HUDEP-2 (cell line): ENCODE measurements at regions not wholly inside any gene's neighbourhood (a gene's known extent, or its start where the extent isn't known, plus 50 kb on each side); places are given as distances from the start of the nearest gene placed in this dataset.
"Not testable (repeated sequence)": the region's sequence is repeated elsewhere in the genome, so short reads cannot be mapped to it uniquely, and the experiment has no call there.

Experiments used
- DNase-seq, 76 experiments: peaks; one replicate each; lab custom pipeline; 2025; ENCODE audit not compliant: unreplicated experiment in 76 of 76; lab: John Stamatoyannopoulos, UW

- DNase-seq = no peak
These were observed 219.7 kb downstream of the TMEM121 start for GRCh38 chr14:105746124-105746514.

DNA sequence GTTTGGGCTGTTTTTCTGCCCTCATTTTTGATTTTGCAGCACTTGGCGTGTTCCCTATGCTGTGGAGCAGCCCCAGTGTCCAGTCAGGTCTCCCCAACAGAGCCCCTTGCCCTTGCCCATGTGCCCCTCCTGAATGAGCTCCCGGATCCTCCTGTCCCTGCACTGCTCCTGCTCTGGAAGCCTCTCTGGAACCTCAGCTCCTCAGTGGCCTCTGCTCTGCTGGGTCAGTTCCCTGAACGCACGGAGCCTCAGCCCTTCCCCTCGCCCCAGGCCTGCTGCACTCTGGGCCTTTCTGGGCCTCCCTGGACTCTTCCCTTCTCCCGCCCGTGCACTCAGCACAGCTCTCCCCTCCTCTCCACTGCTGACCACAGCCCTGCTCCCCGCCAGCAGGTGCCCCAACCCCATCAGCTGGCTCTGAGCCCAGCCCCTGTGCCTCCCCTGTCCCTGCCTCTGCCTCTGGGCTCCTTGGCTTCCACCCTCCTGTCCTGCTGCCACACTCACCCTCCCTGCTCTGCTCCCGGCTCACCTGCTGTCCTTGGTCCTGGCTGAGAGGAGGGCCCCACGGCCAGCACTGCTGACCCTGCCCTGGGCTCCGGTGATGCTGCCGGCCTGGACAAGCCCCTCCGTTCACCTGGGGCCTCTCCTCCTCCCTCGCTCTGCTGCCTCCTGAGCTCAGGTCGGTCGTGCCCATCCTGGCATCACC is 220.6 kb downstream of the TMEM121 start:
- not testable (repeated sequence) for DNase-seq

DNA sequence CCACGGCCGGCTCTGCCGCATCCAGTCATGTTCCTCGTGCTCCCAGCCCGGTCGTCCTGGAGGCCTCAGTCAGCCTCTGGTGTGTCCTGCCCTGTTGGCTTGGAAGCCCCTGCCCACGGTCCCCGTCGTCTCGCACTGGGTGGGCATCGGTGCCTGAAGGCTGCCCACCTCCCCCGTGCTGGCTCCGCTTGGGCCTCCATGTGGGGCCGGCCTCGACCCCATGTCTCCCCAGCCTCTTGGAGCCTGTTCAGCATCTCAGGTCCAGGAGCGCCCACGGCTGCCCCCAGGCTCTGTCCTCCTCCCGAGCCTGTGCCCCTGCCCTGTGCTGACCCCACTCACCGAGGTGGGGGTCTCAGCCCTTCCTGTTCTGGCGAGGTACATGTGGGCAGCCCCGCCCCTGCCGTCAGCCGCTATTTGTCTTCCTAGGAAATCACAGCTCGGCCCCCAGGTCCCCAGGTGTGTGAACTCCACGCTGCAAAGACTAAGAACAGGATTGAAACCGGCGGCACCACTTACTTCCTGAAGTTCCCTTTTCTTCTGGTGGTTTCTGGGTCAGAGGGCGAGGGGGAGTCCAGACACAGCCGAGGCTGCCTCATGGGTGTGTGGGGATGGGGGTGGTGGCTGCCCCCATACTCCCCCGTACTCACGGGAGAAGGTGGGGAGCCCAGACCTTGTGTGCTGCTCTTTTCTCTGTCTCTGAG is 221.3 kb downstream of the TMEM121 start:
- not testable (repeated sequence) for DNase-seq

GRCh38 chr14:105748204-105748578 is 221.8 kb downstream of the TMEM121 start:
- peak in 1 of 76 experiments; percentile 1 for DNase-seq

DNA sequence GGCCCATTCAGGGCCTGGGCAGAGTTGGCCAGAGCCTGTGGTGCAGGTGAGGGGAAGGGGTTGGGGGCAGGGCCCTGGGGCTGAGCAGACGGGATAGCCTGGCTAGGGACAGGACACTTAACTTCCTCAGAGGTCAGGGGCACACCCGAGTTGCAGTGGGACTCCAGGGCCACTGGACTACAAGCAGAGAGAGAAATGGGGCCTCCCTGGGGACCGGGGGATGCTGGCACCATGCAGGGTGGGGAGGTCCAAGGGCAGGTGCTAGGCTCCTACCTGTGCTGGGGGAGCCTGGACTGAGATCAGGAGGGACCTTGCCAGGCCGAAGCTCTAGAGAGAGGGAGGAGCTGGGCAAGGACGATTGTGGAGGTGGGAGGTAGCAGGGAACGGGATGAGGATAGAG is 222.3 kb downstream of the TMEM121 start:
- not testable (repeated sequence) for DNase-seq

- not testable (repeated sequence) for DNase-seq
These were observed 223.6 kb downstream of the TMEM121 start for GRCh38 chr14:105749870-105750541.

DNA sequence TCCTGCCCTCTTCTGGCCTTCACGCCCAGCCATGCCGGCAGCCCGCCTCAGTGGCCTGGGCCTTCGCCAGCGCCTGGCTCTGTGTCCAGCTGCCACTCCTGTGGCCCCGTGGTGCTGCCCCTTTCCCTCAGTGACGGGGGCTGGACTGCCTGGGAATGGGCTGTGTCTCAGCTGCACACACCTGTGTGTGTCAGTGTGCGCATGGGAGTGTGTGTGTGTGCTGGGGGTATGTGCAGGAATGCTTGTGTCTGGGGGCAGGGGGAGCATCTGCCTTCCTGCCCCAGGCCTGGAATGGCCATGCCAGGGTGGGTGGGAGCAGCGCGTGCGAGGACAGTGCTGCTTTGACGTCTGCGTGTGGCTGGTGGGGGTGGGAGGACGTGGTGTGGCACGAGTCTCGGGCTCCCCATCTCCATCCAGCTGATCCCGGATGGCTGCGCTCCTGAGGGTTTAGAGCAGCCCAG is 224.9 kb downstream of the TMEM121 start:
- not testable (repeated sequence) for DNase-seq

DNA sequence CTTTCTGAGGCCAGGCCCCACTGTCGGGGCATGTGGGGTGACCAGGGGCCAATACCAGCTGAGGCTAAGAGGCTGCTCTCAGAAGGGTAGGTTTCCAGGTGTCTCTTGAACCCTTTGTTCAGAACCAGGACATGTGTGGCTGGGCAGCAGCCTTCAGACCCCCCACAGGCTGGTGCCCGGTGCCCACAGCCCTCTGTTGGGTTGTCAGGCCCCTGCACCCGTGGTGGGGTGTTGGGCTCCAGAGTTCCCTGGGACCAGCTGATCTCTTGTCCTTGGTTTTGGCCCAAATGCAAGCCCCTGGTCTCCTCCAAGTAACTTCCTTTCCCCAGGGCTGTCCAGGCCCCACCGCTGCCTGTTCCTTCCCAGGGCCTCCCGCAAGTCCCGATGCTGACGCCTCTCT is 226.0 kb downstream of the TMEM121 start:
- DNase-seq = not testable (repeated sequence)

DNA sequence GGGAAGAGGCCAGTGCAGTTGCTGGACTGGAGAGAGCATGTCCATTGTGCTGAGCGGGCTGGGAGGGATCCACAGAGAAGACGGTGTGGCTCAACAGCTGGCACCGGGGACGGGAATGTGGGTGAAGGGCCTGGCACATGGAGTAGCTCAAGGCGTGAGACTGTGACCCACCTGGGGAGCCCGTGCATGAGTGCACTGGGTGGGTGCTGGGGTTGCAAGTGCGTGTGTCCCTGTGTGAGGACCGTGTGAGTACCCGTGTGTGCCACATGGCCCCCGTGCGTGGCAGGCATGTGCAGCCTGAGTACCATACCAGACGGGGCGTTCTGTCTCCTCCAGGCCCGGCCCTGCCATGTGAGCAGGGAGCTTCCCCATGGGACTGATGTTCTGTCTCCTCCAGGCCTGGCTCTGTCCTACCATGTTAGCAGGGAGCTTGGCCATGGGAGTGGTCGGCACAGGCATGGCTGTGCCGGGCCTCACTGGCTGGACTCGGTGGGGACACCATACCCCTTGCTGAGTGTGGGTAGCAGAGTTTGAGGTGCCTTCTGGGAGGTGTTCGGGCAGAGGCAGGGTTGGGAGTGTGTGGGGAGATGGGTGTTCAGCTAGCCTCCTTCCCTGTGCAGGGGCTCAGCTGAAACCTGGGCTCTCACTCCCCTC is 234.4 kb downstream of the TMEM121 start:
- no peak for DNase-seq

DNA sequence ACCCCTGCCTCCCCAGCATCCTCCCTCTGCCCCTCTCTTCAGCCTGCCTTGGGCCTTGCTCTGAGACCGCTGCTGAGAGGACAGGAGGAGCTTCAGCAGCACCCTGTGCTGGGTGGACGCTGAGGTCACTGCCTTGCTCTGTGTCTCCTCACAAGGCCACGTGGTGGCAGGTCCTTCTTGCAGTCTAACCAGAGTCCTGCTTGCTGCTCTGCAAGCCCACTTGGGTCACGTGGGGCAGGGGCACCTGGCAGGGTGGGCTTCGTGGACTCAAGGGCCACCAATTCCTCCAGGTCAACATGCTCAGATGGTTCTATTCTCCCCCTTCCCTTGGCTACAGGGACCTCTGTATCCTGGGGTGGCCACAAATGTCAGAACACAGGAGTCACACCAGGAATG is 235.0 kb downstream of the TMEM121 start:
- not testable (repeated sequence) for DNase-seq

- DNase-seq = peak in 1 of 76 experiments; percentile 3
These were observed 235.5 kb downstream of the TMEM121 start for GRCh38 chr14:105761842-105762241.

- DNase-seq = not testable (repeated sequence)
These were observed 235.9 kb downstream of the TMEM121 start for GRCh38 chr14:105762262-105762661.

DNA sequence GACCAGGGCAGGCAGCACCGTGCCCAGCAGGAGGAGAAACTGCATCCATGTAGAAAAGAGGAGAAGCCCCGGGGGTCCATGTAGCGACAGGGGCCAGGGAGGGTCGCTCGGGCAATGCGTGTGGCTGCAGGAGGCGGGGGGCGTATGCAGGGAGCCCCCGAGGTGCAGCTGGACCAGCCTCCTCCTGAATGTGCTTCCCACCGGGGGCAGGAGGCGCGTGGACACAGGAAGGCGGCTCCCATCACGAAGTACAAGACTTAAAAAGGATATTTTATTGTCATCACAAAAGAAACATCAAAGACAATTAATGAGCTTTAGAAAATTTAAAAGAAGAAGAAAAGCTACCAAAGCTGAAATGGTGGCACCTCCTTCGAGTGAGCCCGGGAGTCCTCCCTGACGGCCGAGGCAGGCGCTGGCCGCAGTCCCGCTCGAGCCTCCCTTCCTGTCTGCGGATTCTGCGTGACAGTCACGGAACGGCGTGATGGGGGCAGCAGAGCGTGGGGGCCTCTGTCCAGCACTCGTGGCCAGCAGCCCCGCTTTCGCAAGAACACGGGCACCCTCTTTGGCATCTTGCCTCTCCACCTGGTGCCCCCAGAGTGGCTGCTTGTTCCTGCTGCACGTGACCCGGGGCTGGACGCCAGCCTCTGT is 238.0 kb downstream of the TMEM121 start:
- not testable (repeated sequence) for DNase-seq

DNA sequence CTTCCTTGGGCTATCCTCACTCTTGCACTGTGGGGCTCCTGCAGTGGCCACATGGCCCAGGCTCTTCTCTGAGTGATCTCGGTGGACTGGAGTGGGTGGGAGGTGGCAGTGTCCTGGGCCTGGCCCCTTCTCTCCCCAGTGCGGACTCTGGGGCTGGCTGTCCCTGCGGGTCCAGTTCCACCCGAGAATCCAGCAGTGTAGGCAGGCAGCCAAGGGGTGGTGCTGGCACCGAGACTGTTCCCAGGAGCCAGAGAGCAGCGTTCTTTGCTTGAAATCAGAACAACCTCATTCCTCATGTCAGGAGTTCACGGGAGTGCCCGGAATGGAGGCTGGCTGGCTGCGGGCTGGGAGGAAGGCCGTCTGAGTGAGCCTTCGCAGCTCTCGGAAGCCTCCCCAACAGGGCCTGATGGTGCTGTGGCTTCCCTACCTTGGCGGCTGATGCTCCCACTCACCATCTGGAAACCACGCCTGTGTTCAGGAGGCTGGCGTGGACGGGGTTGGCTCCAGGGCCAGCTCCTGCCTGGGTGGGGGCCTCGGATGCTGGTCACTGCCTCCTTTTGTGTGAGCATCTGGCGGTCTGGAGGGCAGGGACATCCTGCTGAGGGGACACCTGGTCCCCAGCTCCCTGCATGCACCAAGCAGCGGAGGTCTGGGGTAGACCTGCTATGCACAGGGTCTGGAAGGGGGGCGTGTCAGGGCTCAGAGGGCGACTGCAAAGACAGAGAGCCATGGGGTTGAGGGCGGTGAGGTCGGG is 238.9 kb downstream of the TMEM121 start:
- DNase-seq = not testable (repeated sequence)

GRCh38 chr14:105765893-105766614 is 239.7 kb downstream of the TMEM121 start:
- DNase-seq = no peak

- DNase-seq = no peak
These were observed 240.9 kb downstream of the TMEM121 start for GRCh38 chr14:105767315-105767714.

GRCh38 chr14:105768039-105768438 is 241.7 kb downstream of the TMEM121 start:
- not testable (repeated sequence) for DNase-seq

- DNase-seq = not testable (repeated sequence)
These were observed 242.8 kb downstream of the TMEM121 start for GRCh38 chr14:105769061-105769730.
